ENCODE measurements at regions not wholly inside any gene's neighbourhood (a gene's known extent, or its start where the extent isn't known, plus 50 kb on each side); places are given as distances from the start of the nearest gene placed in this dataset.

DNA sequence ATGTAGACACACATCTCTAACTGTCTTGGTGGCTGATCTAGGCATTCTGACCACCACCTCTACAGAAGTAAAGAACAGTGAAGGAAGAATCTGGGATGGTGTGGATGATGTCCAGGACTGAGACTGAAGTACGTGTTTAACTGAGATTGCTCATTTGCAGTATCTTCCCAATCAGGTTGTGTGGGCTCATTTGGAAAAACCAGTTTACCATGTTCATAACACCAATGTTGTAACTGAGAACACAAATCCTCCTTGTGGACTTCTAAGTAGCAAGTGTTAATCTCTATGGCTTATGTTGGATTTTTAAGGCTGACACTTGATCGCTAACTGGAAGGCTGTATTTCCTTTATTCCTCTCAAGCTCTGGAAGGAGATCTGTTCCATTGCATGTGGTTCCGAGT, 144.7 kb downstream of the ZNF518B start:
- TF ChIP-seq, protein P1, sequence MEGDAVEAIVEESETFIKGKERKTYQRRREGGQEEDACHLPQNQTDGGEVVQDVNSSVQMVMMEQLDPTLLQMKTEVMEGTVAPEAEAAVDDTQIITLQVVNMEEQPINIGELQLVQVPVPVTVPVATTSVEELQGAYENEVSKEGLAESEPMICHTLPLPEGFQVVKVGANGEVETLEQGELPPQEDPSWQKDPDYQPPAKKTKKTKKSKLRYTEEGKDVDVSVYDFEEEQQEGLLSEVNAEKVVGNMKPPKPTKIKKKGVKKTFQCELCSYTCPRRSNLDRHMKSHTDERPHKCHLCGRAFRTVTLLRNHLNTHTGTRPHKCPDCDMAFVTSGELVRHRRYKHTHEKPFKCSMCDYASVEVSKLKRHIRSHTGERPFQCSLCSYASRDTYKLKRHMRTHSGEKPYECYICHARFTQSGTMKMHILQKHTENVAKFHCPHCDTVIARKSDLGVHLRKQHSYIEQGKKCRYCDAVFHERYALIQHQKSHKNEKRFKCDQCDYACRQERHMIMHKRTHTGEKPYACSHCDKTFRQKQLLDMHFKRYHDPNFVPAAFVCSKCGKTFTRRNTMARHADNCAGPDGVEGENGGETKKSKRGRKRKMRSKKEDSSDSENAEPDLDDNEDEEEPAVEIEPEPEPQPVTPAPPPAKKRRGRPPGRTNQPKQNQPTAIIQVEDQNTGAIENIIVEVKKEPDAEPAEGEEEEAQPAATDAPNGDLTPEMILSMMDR (IDR thresholded peaks at IDR 0.05), result no peak
- TF ChIP-seq ZNF263 (CRISPR knock-in tag; IDR thresholded peaks at IDR 0.05; ENCODE audit: low read depth), result no peak
- no peak for TF ChIP-seq SOX15 (CRISPR knock-in tag; IDR thresholded peaks at IDR 0.05)
- TF ChIP-seq, protein P2, sequence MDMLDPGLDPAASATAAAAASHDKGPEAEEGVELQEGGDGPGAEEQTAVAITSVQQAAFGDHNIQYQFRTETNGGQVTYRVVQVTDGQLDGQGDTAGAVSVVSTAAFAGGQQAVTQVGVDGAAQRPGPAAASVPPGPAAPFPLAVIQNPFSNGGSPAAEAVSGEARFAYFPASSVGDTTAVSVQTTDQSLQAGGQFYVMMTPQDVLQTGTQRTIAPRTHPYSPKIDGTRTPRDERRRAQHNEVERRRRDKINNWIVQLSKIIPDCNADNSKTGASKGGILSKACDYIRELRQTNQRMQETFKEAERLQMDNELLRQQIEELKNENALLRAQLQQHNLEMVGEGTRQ (CRISPR knock-in tag; IDR thresholded peaks at IDR 0.05), result no peak
- no peak for TF ChIP-seq MYBL2 (CRISPR knock-in tag; IDR thresholded peaks at IDR 0.05)
- TF ChIP-seq, protein P3, sequence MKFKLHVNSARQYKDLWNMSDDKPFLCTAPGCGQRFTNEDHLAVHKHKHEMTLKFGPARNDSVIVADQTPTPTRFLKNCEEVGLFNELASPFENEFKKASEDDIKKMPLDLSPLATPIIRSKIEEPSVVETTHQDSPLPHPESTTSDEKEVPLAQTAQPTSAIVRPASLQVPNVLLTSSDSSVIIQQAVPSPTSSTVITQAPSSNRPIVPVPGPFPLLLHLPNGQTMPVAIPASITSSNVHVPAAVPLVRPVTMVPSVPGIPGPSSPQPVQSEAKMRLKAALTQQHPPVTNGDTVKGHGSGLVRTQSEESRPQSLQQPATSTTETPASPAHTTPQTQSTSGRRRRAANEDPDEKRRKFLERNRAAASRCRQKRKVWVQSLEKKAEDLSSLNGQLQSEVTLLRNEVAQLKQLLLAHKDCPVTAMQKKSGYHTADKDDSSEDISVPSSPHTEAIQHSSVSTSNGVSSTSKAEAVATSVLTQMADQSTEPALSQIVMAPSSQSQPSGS (CRISPR knock-in tag; IDR thresholded peaks at IDR 0.05; ENCODE audit: borderline replicate concordance, low read depth), result no peak
- TF ChIP-seq, protein P4, sequence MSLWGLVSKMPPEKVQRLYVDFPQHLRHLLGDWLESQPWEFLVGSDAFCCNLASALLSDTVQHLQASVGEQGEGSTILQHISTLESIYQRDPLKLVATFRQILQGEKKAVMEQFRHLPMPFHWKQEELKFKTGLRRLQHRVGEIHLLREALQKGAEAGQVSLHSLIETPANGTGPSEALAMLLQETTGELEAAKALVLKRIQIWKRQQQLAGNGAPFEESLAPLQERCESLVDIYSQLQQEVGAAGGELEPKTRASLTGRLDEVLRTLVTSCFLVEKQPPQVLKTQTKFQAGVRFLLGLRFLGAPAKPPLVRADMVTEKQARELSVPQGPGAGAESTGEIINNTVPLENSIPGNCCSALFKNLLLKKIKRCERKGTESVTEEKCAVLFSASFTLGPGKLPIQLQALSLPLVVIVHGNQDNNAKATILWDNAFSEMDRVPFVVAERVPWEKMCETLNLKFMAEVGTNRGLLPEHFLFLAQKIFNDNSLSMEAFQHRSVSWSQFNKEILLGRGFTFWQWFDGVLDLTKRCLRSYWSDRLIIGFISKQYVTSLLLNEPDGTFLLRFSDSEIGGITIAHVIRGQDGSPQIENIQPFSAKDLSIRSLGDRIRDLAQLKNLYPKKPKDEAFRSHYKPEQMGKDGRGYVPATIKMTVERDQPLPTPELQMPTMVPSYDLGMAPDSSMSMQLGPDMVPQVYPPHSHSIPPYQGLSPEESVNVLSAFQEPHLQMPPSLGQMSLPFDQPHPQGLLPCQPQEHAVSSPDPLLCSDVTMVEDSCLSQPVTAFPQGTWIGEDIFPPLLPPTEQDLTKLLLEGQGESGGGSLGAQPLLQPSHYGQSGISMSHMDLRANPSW (CRISPR knock-in tag; conservative IDR thresholded peaks at IDR 0.05; ENCODE audit: low read depth), result no peak
- no peak for TF ChIP-seq ZBTB21 (CRISPR knock-in tag; IDR thresholded peaks at IDR 0.05; ENCODE audit: borderline replicate concordance)
- no peak for TF ChIP-seq FOXP1 (CRISPR knock-in tag; IDR thresholded peaks at IDR 0.05; ENCODE audit: borderline replicate concordance)
- TF ChIP-seq, protein P5, sequence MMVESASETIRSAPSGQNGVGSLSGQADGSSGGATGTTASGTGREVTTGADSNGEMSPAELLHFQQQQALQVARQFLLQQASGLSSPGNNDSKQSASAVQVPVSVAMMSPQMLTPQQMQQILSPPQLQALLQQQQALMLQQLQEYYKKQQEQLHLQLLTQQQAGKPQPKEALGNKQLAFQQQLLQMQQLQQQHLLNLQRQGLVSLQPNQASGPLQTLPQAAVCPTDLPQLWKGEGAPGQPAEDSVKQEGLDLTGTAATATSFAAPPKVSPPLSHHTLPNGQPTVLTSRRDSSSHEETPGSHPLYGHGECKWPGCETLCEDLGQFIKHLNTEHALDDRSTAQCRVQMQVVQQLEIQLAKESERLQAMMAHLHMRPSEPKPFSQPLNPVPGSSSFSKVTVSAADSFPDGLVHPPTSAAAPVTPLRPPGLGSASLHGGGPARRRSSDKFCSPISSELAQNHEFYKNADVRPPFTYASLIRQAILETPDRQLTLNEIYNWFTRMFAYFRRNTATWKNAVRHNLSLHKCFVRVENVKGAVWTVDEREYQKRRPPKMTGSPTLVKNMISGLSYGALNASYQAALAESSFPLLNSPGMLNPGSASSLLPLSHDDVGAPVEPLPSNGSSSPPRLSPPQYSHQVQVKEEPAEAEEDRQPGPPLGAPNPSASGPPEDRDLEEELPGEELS (CRISPR knock-in tag; IDR thresholded peaks at IDR 0.05), result no peak
- TF ChIP-seq, protein P6, sequence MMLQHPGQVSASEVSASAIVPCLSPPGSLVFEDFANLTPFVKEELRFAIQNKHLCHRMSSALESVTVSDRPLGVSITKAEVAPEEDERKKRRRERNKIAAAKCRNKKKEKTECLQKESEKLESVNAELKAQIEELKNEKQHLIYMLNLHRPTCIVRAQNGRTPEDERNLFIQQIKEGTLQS (CRISPR knock-in tag; conservative IDR thresholded peaks at IDR 0.05), result no peak
- TF ChIP-seq, protein P7, sequence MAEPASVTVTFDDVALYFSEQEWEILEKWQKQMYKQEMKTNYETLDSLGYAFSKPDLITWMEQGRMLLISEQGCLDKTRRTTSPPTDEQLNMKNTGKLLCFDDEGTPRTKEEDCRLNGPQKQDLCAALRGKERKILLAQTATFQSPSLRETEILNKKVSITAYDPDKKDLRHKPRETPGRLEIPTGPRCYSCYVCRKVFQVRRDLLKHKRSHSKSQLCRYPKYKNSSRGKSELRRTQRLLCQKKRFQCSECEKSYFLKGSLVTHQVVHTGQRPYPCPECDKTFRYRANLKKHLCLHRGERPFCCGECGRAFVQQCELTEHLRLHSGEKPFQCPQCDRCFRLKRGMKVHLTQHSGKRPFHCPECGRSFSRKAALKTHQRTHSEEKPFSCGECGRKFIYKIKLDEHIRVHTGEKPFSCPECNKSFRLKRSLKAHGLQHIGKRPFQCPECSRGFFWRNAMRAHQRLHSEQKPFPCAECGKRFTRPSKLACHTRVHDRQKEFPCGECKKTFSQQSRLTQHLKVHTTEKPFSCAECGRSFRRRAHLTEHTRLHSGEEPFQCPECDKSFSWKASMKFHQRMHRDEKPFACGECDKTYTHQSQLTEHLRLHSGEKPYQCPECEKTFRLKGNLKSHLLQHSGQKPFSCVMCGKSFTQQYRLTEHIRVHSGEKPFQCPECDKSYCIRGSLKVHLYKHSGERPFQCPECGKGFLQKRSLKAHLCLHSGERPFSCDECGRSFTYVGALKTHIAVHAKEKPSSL (CRISPR knock-in tag; conservative IDR thresholded peaks at IDR 0.05), result no peak
- TF ChIP-seq, protein P8, sequence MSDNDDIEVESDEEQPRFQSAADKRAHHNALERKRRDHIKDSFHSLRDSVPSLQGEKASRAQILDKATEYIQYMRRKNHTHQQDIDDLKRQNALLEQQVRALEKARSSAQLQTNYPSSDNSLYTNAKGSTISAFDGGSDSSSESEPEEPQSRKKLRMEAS (CRISPR knock-in tag; IDR thresholded peaks at IDR 0.05), result no peak
- no peak for TF ChIP-seq ELF4 (CRISPR knock-in tag; IDR thresholded peaks at IDR 0.05; ENCODE audit: low read depth)

Measured in WTC11 (cell line).